Mesenchymal stem cell (in vitro differentiated cells and primary cell): ENCODE measurements at regions not wholly inside any gene's neighbourhood (a gene's known extent, or its start where the extent isn't known, plus 50 kb on each side); places are given as distances from the start of the nearest gene placed in this dataset.

ENCODE experiments used
- DNase-seq: peaks from one replicate; pipeline ENCODE4 v3.0.0-alpha.2; 2013
- H2AFZ ChIP-seq: one replicate; pipeline ENCODE4 v1.6.1; 2013; ENCODE audit warnings: low read depth, mild to moderate bottlenecking, control low read depth, inconsistent platforms, low read length, moderate library complexity
- H2AK5ac ChIP-seq: 2 replicates; pipeline ENCODE4 v1.6.1; 2013; ENCODE audit warnings: low read length, moderate library complexity, mild to moderate bottlenecking, inconsistent platforms; ENCODE audit not compliant: severe bottlenecking
- H2BK120ac ChIP-seq: one replicate; pipeline ENCODE4 v1.6.1; 2013; ENCODE audit warnings: low read depth, mild to moderate bottlenecking, inconsistent platforms, low read length, moderate library complexity
- H2BK12ac ChIP-seq, 2 experiments: one replicate each; pipeline ENCODE4 v1.6.1; 2013; ENCODE audit warnings: inconsistent platforms in 2 of 2, low read length in 2 of 2, mild to moderate bottlenecking in 2 of 2, moderate library complexity in 2 of 2, control low read depth in 1 of 2
- H2BK15ac ChIP-seq: one replicate; pipeline ENCODE4 v1.6.1; 2013; ENCODE audit warnings: mild to moderate bottlenecking, low read depth, inconsistent platforms; ENCODE audit not compliant: poor library complexity, severe bottlenecking
- H2BK5ac ChIP-seq: 2 replicates; pipeline ENCODE4 v1.6.1; 2013; ENCODE audit warnings: low read depth, mild to moderate bottlenecking, low read length, control low read depth, inconsistent platforms; ENCODE audit not compliant: poor library complexity, severe bottlenecking
- H3K14ac ChIP-seq, 2 experiments: one replicate each; pipeline ENCODE4 v1.6.1; 2013; ENCODE audit warnings: inconsistent platforms in 2 of 2, low read length in 2 of 2, control low read depth in 1 of 2, mild to moderate bottlenecking in 1 of 2, moderate library complexity in 1 of 2
- H3K18ac ChIP-seq, 2 experiments: one replicate each; pipeline ENCODE4 v1.6.1; 2013; ENCODE audit warnings: inconsistent platforms in 2 of 2, low read length in 2 of 2, control low read depth in 1 of 2, low read depth in 1 of 2, mild to moderate bottlenecking in 1 of 2
- H3K23ac ChIP-seq, 2 experiments: one replicate each; pipeline ENCODE4 v1.6.1; 2013; ENCODE audit warnings: inconsistent platforms in 2 of 2, low read length in 2 of 2, mild to moderate bottlenecking in 2 of 2, moderate library complexity in 2 of 2, control low read depth in 1 of 2
- H3K27ac ChIP-seq: 2 replicates; pipeline ENCODE4 v1.5.1; 2013; ENCODE audit warnings: mild to moderate bottlenecking, moderate library complexity, low read length, control low read depth, inconsistent platforms; ENCODE audit not compliant: poor library complexity, severe bottlenecking
- H3K27me3 ChIP-seq, 2 experiments: 2 replicates each; pipeline versions ENCODE4 v1.6.1 to v1.7.0; 2013; ENCODE audit warnings: low read length in 2 of 2, mild to moderate bottlenecking in 2 of 2, moderate library complexity in 2 of 2, control low read depth in 1 of 2, inconsistent platforms in 1 of 2; ENCODE audit not compliant: control insufficient read depth in 1 of 2, insufficient read depth in 1 of 2
- H3K36me3 ChIP-seq, 2 experiments: 2 replicates each; pipeline versions ENCODE4 v1.6.1 to v1.7.0; 2013; ENCODE audit warnings: low read length in 2 of 2, control low read depth in 1 of 2, inconsistent platforms in 1 of 2, low read depth in 1 of 2, mild to moderate bottlenecking in 1 of 2; ENCODE audit not compliant: insufficient read depth in 2 of 2, control insufficient read depth in 1 of 2
- H3K4ac ChIP-seq, 2 experiments: one replicate each; pipeline ENCODE4 v1.6.1; 2013; ENCODE audit warnings: inconsistent platforms in 2 of 2, low read length in 2 of 2, mild to moderate bottlenecking in 2 of 2, moderate library complexity in 2 of 2, control low read depth in 1 of 2, low read depth in 1 of 2
- H3K4me1 ChIP-seq: 2 replicates; pipeline ENCODE4 v1.6.1; 2013; ENCODE audit warnings: low read depth, low read length, control low read depth; ENCODE audit not compliant: control insufficient read depth, insufficient read depth
- H3K4me2 ChIP-seq: 2 replicates; pipeline ENCODE4 v1.6.1; 2013; ENCODE audit warnings: low read length, mild to moderate bottlenecking, inconsistent platforms; ENCODE audit not compliant: poor library complexity, severe bottlenecking
- H3K4me3 ChIP-seq, 2 experiments: 2 replicates each; pipeline versions ENCODE4 v1.5.1 to v1.7.0; 2013; ENCODE audit warnings: low read length in 2 of 2, mild to moderate bottlenecking in 2 of 2, control low read depth in 1 of 2, low read depth in 1 of 2; ENCODE audit not compliant: insufficient read depth in 1 of 2
- H3K79me1 ChIP-seq: replicated peaks from 2 replicates; pipeline ENCODE4 v1.6.1; 2013; ENCODE audit warnings: mild to moderate bottlenecking, control low read depth, low read length, inconsistent platforms; ENCODE audit not compliant: poor library complexity, severe bottlenecking
- H3K9ac ChIP-seq: 2 replicates; pipeline ENCODE4 v1.7.0; 2013; ENCODE audit warnings: mild to moderate bottlenecking, low read length, moderate library complexity
- H3K9me3 ChIP-seq: 2 replicates; pipeline ENCODE4 v1.7.0; 2013; ENCODE audit warnings: mild to moderate bottlenecking, low read length; ENCODE audit not compliant: control insufficient read depth
- H4K8ac ChIP-seq: one replicate; pipeline ENCODE4 v1.6.1; 2013; ENCODE audit warnings: inconsistent platforms, mild to moderate bottlenecking, low read length, moderate library complexity
- H4K91ac ChIP-seq: one replicate; pipeline ENCODE4 v1.6.1; 2013; ENCODE audit warnings: mild to moderate bottlenecking, low read length, inconsistent platforms
- WGBS: methylation state at CpG from one replicate; pipeline ENCODE4 v1.1.7; 2013; ENCODE audit warnings: mixed read lengths; 5-methylcytosine and 5-hydroxymethylcytosine counted together

DNA sequence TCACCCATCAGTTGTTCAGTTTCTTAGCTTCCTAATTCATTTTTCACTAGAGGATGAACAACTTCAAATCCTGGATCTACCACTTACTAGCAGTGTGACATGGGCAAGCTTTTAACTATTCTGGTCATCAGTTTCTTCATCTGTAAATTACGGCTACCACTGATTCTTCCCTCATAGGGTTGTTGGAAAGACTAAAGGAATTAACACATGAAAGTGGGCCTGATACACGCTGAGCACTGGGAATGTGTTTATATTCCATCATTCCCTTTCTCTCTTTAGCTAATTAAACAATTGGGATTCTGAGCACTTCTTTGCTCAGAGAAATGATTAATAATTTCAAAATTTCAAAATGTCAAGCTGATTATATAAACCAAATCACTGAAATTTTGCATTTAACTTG lies 862.3 kb upstream of the GCFC2 start:
- no peak overlapping the region for H2BK5ac ChIP-seq
- no peaks in the 10 kb centered on the region for H3K36me3 ChIP-seq
- H3K27me3 ChIP-seq, result no peaks in the 10 kb centered on the region
- H4K8ac ChIP-seq, result no peak overlapping the region
- H3K4me2 ChIP-seq, result no peak overlapping the region
- WGBS, result 100% methylated on average over 1 of the region's 2 CpGs
- no peak overlapping the region for H2AFZ ChIP-seq
- H3K9me3 ChIP-seq, result no peaks in the 10 kb centered on the region
- no peak for DNase-seq
- H3K4me3 ChIP-seq, result no peak overlapping the region
- no peak overlapping the region for H4K91ac ChIP-seq
- no peak overlapping the region for H2BK12ac ChIP-seq
- no peak overlapping the region for H2BK15ac ChIP-seq
- no peak overlapping the region for H2AK5ac ChIP-seq
- no peak overlapping the region for H2BK120ac ChIP-seq
- no peak overlapping the region for H3K23ac ChIP-seq
- H3K4ac ChIP-seq, result no peak overlapping the region
- H3K79me1 ChIP-seq, result no peaks in the 10 kb centered on the region
- H3K27ac ChIP-seq, result no peak overlapping the region
- no peak overlapping the region for H3K9ac ChIP-seq
- no peak overlapping the region for H3K18ac ChIP-seq
- no peak overlapping the region for H3K14ac ChIP-seq
- no peaks in the 10 kb centered on the region for H3K4me1 ChIP-seq

- DNase-seq, result no peak
Measured at GRCh38 chr2:76569819-76570218, 859.1 kb upstream of the GCFC2 start.

GRCh38 chr2:76567478-76567877 lies 856.8 kb upstream of the GCFC2 start:
- Histone ChIP-seq H3K4ac (no peak overlapping the region), H3K23ac (no peak overlapping the region), H3K14ac (no peak overlapping the region), H3K4me2 (no peak overlapping the region), H3K9me3 (no peaks in the 10 kb centered on the region), H2BK120ac (no peak overlapping the region), H3K18ac (no peak overlapping the region), H2BK12ac (no peak overlapping the region), H3K27me3 (no peaks in the 10 kb centered on the region), H3K79me1 (no peaks in the 10 kb centered on the region), H2AFZ (no peak overlapping the region), H2BK5ac (no peak overlapping the region), H3K36me3 (no peaks in the 10 kb centered on the region), H3K4me3 (no peak overlapping the region), H2BK15ac (no peak overlapping the region), H4K91ac (no peak overlapping the region), H3K27ac (no peak overlapping the region), H3K9ac (no peak overlapping the region), H3K4me1 (no peaks in the 10 kb centered on the region), H4K8ac (no peak overlapping the region), H2AK5ac (no peak overlapping the region)
- no peak for DNase-seq
- 84% methylated on average over 5 of the region's 5 CpGs for WGBS

More at GRCh38 chr2:76569819-76570218, 859.1 kb upstream of the GCFC2 start:
- H3K27ac ChIP-seq, result no peak overlapping the region
- no peak overlapping the region for H2AK5ac ChIP-seq
- no peaks in the 10 kb centered on the region for H3K4me1 ChIP-seq
- H3K9ac ChIP-seq, result no peak overlapping the region
- H3K4ac ChIP-seq, result no peak overlapping the region
- H2BK5ac ChIP-seq, result no peak overlapping the region
- no peak overlapping the region for H2BK15ac ChIP-seq
- no peaks in the 10 kb centered on the region for H3K36me3 ChIP-seq
- 74% methylated on average over 6 of the region's 6 CpGs for WGBS
- no peak overlapping the region for H3K18ac ChIP-seq
- no peak overlapping the region for H2BK12ac ChIP-seq
- no peak overlapping the region for H4K91ac ChIP-seq
- H3K4me3 ChIP-seq, result no peak overlapping the region
- H2BK120ac ChIP-seq, result no peak overlapping the region
- no peak overlapping the region for H4K8ac ChIP-seq
- H3K27me3 ChIP-seq, result no peaks in the 10 kb centered on the region
- no peaks in the 10 kb centered on the region for H3K9me3 ChIP-seq
- H2AFZ ChIP-seq, result no peak overlapping the region
- H3K14ac ChIP-seq, result no peak overlapping the region
- H3K79me1 ChIP-seq, result no peaks in the 10 kb centered on the region
- H3K23ac ChIP-seq, result no peak overlapping the region
- no peak overlapping the region for H3K4me2 ChIP-seq

- Histone ChIP-seq H4K8ac (no peak overlapping the region), H3K79me1 (no peaks in the 10 kb centered on the region), H3K27me3 (no peaks in the 10 kb centered on the region), H2AFZ (no peak overlapping the region), H3K4me1 (no peaks in the 10 kb centered on the region), H2BK15ac (no peak overlapping the region), H2BK5ac (no peak overlapping the region), H2BK120ac (no peak overlapping the region), H3K14ac (no peak overlapping the region), H3K27ac (no peak overlapping the region), H3K9ac (no peak overlapping the region), H2BK12ac (no peak overlapping the region), H3K4ac (no peak overlapping the region), H4K91ac (no peak overlapping the region), H3K23ac (no peak overlapping the region), H3K9me3 (no peaks in the 10 kb centered on the region), H3K18ac (no peak overlapping the region), H3K4me3 (no peak overlapping the region), H2AK5ac (no peak overlapping the region), H3K36me3 (no peaks in the 10 kb centered on the region), H3K4me2 (no peak overlapping the region)
- WGBS, result 100% methylated on average over 1 of the region's 2 CpGs
- no peak for DNase-seq
Measured at GRCh38 chr2:76564734-76565133, 854.0 kb upstream of the GCFC2 start.
